ENCODE measurements at regions not wholly inside any gene's neighbourhood (a gene's known extent, or its start where the extent isn't known, plus 50 kb on each side); places are given as distances from the start of the nearest gene placed in this dataset.

GRCh38 chr5:42061121-42061520 lies 136.0 kb downstream of the FBXO4 start:
- TF ChIP-seq CTCF (IDR thresholded peaks at IDR 0.05) (no peak), POLR2A (IDR thresholded peaks at IDR 0.05) (no peak)
